A549 (cell line): ENCODE measurements at regions not wholly inside any gene's neighbourhood (a gene's known extent, or its start where the extent isn't known, plus 50 kb on each side); places are given as distances from the start of the nearest gene placed in this dataset.

Source experiments
- CEBPB ChIP-seq, 2 experiments: fragments of >200 bp in 1 of 2; sonication (Bioruptor Twin) in 1 of 2; formaldehyde crosslinking in 1 of 2; IDR thresholded peaks; 2 replicates each; pipeline ENCODE4 v1.6.1; 2012 to 2016
- CHD2 ChIP-seq: fragments of 150-350 bp; IDR thresholded peaks from 2 replicates; pipeline ENCODE4 v1.6.1; 2014; ENCODE audit warnings: low read length; ENCODE audit not compliant: partially characterized antibody
- CTCF ChIP-seq: fragments of >200 bp; sonication (Bioruptor Twin); formaldehyde crosslinking; IDR thresholded peaks from 3 replicates; pipeline ENCODE4 v1.5.1; 2016
- ESRRA ChIP-seq: fragments of 150-350 bp; IDR thresholded peaks from 2 replicates; pipeline ENCODE4 v1.6.1; 2014; ENCODE audit warnings: mild to moderate bottlenecking, low read length, borderline replicate concordance
- FOXS1 ChIP-seq: fragments of 250-450 bp; sonication (Bioruptor Pico); IDR thresholded peaks from 2 replicates; pipeline ENCODE4 v1.5.0; 2020; ENCODE audit warnings: mild to moderate bottlenecking, moderate library complexity
- JUNB ChIP-seq: fragments of >200 bp; sonication (Bioruptor Twin); formaldehyde crosslinking; IDR thresholded peaks from 2 replicates; pipeline ENCODE4 v1.6.1; 2016
- MAFK ChIP-seq: fragments of 450-650 bp; IDR thresholded peaks from 2 replicates; pipeline ENCODE4 v1.6.1; 2014; ENCODE audit not compliant: partially characterized antibody
- ZC3H11A ChIP-seq: fragments of 450-650 bp; IDR thresholded peaks from 2 replicates; pipeline ENCODE4 v1.6.1; 2014; ENCODE audit warnings: antibody characterized with exemption, mild to moderate bottlenecking

- TF ChIP-seq CTCF: no peak
- no peak for TF ChIP-seq ESRRA
- TF ChIP-seq JUNB: no peak
- no peak for TF ChIP-seq CEBPB (IDR thresholded peaks at IDR 0.05)
- TF ChIP-seq CHD2: no peak
- TF ChIP-seq MAFK: no peak
- TF ChIP-seq ZC3H11A: no peak
- no peak for TF ChIP-seq FOXS1 (CRISPR knock-in tag)
Observed at GRCh38 chr4:174066611-174067205, 216.8 kb downstream of the FBXO8 start.
